KMS-11 (cell line): ENCODE measurements at regions not wholly inside any gene's neighbourhood (a gene's known extent, or its start where the extent isn't known, plus 50 kb on each side); places are given as distances from the start of the nearest gene placed in this dataset.

Experiments
- H2AFZ ChIP-seq: fragments of 200-600 bp; sonication (generic); 2 replicates; pipeline ENCODE4 v1.6.1; 2016; ENCODE audit warnings: antibody characterized with exemption, mixed run types, low read depth
- H3K27ac ChIP-seq: fragments of 200-600 bp; sonication (generic); 2 replicates; pipeline ENCODE4 v1.6.1; 2016; ENCODE audit warnings: mild to moderate bottlenecking, mixed run types
- H3K27me3 ChIP-seq: fragments of 200-600 bp; sonication (generic); 2 replicates; pipeline ENCODE4 v1.6.1; 2017; ENCODE audit warnings: mild to moderate bottlenecking, low read depth, mixed run types, moderate library complexity; ENCODE audit not compliant: insufficient read depth
- H3K36me3 ChIP-seq: fragments of 200-600 bp; sonication (generic); 2 replicates; pipeline ENCODE4 v1.6.1; 2017; ENCODE audit warnings: mild to moderate bottlenecking, mixed run types; ENCODE audit not compliant: insufficient read depth
- H3K4me1 ChIP-seq: fragments of 200-600 bp; sonication (generic); 2 replicates; pipeline ENCODE4 v1.6.1; 2016; ENCODE audit warnings: mild to moderate bottlenecking, low read depth, mixed run types; ENCODE audit not compliant: poor library complexity, severe bottlenecking
- H3K4me2 ChIP-seq: fragments of 200-600 bp; sonication (generic); 2 replicates; pipeline ENCODE4 v1.7.0; 2016; ENCODE audit warnings: mild to moderate bottlenecking, mixed run types
- H3K4me3 ChIP-seq: fragments of 200-600 bp; sonication (generic); IDR thresholded peaks from 2 replicates; pipeline ENCODE4 v1.6.1; 2017; ENCODE audit warnings: low read depth, low read length, mixed read lengths; ENCODE audit not compliant: insufficient read depth
- H3K79me2 ChIP-seq: fragments of 200-600 bp; sonication (generic); 2 replicates; pipeline ENCODE4 v1.6.1; 2016; ENCODE audit warnings: low read depth, mixed run types; ENCODE audit not compliant: insufficient read depth
- H3K9ac ChIP-seq: fragments of 200-600 bp; sonication (generic); 2 replicates; pipeline ENCODE4 v1.6.1; 2016; ENCODE audit warnings: mild to moderate bottlenecking, mixed run types
- H4K20me1 ChIP-seq: fragments of 200-600 bp; sonication (generic); 2 replicates; pipeline ENCODE4 v1.6.1; 2016; ENCODE audit warnings: mild to moderate bottlenecking, mixed run types; ENCODE audit not compliant: insufficient read depth
- TF ChIP-seq, protein P1 (sequence below): fragments of 200-600 bp; sonication (generic); conservative IDR thresholded peaks from 2 replicates; pipeline ENCODE4 v1.6.1; 2017; ENCODE audit warnings: low read depth, mild to moderate bottlenecking, antibody characterized with exemption, low read length, moderate library complexity, mixed read lengths

DNA sequence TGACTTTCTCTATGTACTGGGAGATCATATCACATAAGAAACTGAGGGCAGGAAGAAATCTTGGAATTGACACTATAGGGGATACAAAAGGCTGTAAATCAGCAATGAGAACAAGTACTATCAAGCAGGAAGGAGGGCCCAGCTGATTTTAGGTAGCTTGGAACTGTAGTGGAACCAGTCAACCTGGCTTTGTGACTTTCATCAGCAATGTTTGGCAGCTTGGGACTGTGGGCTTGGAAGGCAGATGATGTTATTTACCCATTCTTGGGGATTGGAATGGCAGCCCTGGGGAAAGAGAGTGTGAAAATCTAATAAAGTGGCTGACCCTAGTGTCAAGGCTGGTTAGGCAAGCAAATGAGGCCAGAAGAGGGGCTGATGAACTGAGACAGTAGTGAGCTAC lies 1073.3 kb downstream of the ADGRL2 start:
- H3K4me1 ChIP-seq: no peaks in the 10 kb centered on the region
- no peak overlapping the region for H3K4me2 ChIP-seq
- no peak overlapping the region for H3K27ac ChIP-seq
- H3K79me2 ChIP-seq: no peaks in the 10 kb centered on the region
- no peaks in the 10 kb centered on the region for H3K27me3 ChIP-seq
- H2AFZ ChIP-seq: no peak overlapping the region
- no peaks in the 10 kb centered on the region for H4K20me1 ChIP-seq
- TF ChIP-seq, protein P1, sequence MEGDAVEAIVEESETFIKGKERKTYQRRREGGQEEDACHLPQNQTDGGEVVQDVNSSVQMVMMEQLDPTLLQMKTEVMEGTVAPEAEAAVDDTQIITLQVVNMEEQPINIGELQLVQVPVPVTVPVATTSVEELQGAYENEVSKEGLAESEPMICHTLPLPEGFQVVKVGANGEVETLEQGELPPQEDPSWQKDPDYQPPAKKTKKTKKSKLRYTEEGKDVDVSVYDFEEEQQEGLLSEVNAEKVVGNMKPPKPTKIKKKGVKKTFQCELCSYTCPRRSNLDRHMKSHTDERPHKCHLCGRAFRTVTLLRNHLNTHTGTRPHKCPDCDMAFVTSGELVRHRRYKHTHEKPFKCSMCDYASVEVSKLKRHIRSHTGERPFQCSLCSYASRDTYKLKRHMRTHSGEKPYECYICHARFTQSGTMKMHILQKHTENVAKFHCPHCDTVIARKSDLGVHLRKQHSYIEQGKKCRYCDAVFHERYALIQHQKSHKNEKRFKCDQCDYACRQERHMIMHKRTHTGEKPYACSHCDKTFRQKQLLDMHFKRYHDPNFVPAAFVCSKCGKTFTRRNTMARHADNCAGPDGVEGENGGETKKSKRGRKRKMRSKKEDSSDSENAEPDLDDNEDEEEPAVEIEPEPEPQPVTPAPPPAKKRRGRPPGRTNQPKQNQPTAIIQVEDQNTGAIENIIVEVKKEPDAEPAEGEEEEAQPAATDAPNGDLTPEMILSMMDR: no peak
- H3K9ac ChIP-seq: no peak overlapping the region
- no peak overlapping the region for H3K4me3 ChIP-seq
- H3K36me3 ChIP-seq: no peaks in the 10 kb centered on the region

DNA sequence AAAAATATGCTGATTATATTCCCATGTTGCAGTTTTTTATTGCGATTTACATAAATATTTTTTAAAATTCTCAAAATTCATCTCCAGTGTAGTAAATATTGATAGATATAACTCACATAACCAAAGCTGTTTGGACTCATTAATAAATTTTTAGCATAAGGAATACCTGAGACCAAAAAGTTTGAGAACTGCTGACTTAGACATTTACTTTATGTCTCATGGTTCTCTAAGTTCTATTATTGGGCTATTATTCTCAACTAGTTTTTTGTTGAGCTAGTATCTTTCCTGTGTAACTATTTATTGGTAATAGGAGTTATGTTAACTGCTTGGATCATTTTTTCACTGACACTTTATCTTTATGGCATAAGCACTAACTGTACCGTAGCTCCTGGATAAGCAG lies 1069.6 kb downstream of the ADGRL2 start:
- Histone ChIP-seq H3K4me3 (no peak overlapping the region), H3K9ac (no peak overlapping the region), H3K27ac (no peak overlapping the region), H4K20me1 (no peaks in the 10 kb centered on the region), H3K4me2 (no peak overlapping the region), H3K36me3 (no peaks in the 10 kb centered on the region), H3K27me3 (no peaks in the 10 kb centered on the region), H3K79me2 (no peaks in the 10 kb centered on the region), H3K4me1 (no peaks in the 10 kb centered on the region), H2AFZ (no peak overlapping the region)
- TF ChIP-seq, protein P1: no peak

DNA sequence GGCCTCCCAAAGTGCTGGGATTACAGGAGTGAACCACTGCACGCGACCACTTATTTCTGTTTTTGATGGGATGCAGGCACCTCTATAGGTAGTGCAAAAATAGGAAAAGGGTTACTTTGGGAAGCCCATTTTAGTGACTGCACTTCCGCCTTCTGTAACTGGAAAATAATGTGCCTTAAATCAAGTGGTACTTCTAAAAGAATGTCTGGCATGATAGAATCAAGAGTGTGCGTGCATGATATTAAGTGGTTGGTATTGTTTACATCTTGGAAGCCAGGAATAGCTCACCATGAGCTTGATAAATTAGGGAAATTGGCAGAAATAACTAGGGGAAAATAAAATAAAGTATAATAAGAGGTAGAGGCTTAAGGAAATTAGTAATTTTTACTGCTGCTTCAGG lies 1067.0 kb downstream of the ADGRL2 start:
- H3K27me3 ChIP-seq: no peaks in the 10 kb centered on the region
- H2AFZ ChIP-seq: no peak overlapping the region
- TF ChIP-seq, protein P1: no peak
- no peaks in the 10 kb centered on the region for H3K36me3 ChIP-seq
- no peak overlapping the region for H3K4me3 ChIP-seq
- no peak overlapping the region for H3K4me2 ChIP-seq
- no peak overlapping the region for H3K27ac ChIP-seq
- no peaks in the 10 kb centered on the region for H3K79me2 ChIP-seq
- H3K9ac ChIP-seq: no peak overlapping the region
- H4K20me1 ChIP-seq: no peaks in the 10 kb centered on the region
- H3K4me1 ChIP-seq: no peaks in the 10 kb centered on the region

DNA sequence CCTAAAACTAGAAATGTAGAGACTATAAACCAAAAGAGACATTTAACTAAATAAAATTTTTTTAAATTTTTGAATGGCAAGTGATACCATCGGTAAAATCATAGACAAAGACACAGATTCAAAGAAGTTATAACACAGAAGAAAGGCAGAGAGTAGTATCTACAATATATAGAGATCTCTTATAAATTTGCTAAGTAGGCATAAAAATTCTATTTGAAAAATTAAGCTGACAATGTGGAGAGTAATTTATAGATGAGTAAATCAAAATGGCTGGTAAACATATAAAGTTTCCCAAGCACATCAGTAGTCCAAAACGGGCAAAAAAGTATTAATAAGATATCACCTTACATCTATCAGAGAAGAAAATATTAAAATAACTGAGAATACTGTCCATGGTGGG lies 1061.0 kb downstream of the ADGRL2 start:
- no peaks in the 10 kb centered on the region for H3K27me3 ChIP-seq
- no peak overlapping the region for H3K4me3 ChIP-seq
- no peak overlapping the region for H3K27ac ChIP-seq
- H3K4me1 ChIP-seq: no peaks in the 10 kb centered on the region
- no peak overlapping the region for H3K4me2 ChIP-seq
- H3K9ac ChIP-seq: no peak overlapping the region
- TF ChIP-seq, protein P1: no peak
- H4K20me1 ChIP-seq: no peaks in the 10 kb centered on the region
- H3K79me2 ChIP-seq: no peaks in the 10 kb centered on the region
- H2AFZ ChIP-seq: no peak overlapping the region
- no peaks in the 10 kb centered on the region for H3K36me3 ChIP-seq

DNA sequence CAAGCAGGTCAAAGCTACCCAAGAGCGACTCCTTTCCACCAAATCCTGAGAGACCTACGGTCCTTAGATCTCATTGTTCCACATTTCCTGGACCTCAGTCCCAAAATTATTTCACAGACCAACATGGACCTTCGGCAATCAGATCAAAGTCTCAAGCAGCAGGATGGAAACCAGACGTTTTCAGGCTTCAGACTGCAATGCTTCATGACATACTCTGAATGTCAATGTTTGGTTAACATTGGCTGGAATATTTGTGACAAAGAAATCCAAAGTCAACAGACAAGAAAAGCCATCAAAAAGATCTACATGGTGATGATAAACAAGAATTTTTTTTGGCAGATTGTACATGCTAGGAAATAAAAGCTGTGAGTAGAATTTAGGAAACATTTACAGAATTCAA lies 1057.3 kb downstream of the ADGRL2 start:
- no peak overlapping the region for H3K4me2 ChIP-seq
- TF ChIP-seq, protein P1: no peak
- no peaks in the 10 kb centered on the region for H3K27me3 ChIP-seq
- no peaks in the 10 kb centered on the region for H3K36me3 ChIP-seq
- H2AFZ ChIP-seq: no peak overlapping the region
- no peaks in the 10 kb centered on the region for H3K4me1 ChIP-seq
- no peak overlapping the region for H3K9ac ChIP-seq
- H3K4me3 ChIP-seq: no peak overlapping the region
- no peak overlapping the region for H3K27ac ChIP-seq
- H4K20me1 ChIP-seq: no peaks in the 10 kb centered on the region
- H3K79me2 ChIP-seq: no peaks in the 10 kb centered on the region
